ENCODE measurements at regions not wholly inside any gene's neighbourhood (a gene's known extent, or its start where the extent isn't known, plus 50 kb on each side); places are given as distances from the start of the nearest gene placed in this dataset.

- no peaks in the 10 kb centered on the region for H3K79me2 ChIP-seq (ENCODE audit: control insufficient read depth, insufficient read depth, low read length, poor library complexity)
- H3K4me3 ChIP-seq (ENCODE audit: low read depth, low read length), result no peak overlapping the region
- H4K12ac ChIP-seq (ENCODE audit: low read depth, low read length), result no peak overlapping the region
- no peak overlapping the region for H2AFZ ChIP-seq (ENCODE audit: insufficient read depth, low read length, poor library complexity)
- H3K18ac ChIP-seq (ENCODE audit: low read length), result no peak overlapping the region
- H3K79me1 ChIP-seq (ENCODE audit: low read length), result no peaks in the 10 kb centered on the region
- no peak overlapping the region for H2BK12ac ChIP-seq (ENCODE audit: low read length)
- no peak for DNase-seq
- no peak overlapping the region for H3K23ac ChIP-seq (ENCODE audit: low read length)
- no peak overlapping the region for H3K14ac ChIP-seq (ENCODE audit: low read length)
- no peak overlapping the region for H4K8ac ChIP-seq (ENCODE audit: low read depth, low read length)
- no peak overlapping the region for H2BK5ac ChIP-seq (ENCODE audit: low read depth, low read length, poor library complexity)
- no CpG with 5 or more reads among the region's 11 CpGs for WGBS (ENCODE audit: extremely low coverage, insufficient coverage, insufficient read length)
- H3K27ac ChIP-seq (ENCODE audit: low read depth, low read length), result no peak overlapping the region
- no peaks in the 10 kb centered on the region for H3K4me1 ChIP-seq (ENCODE audit: control insufficient read depth in 1 of 2, insufficient read depth in 2 of 2, low read length in 2 of 2)
- H3K9me3 ChIP-seq (ENCODE audit: insufficient read depth, low read depth, low read length), result peaks cover 4% of the 10 kb centered on the region
- no peak overlapping the region for H4K91ac ChIP-seq (ENCODE audit: low read depth, low read length)
- no peaks in the 10 kb centered on the region for H3K27me3 ChIP-seq (ENCODE audit: insufficient read depth, low read length)
- H3K4ac ChIP-seq (ENCODE audit: low read depth, low read length), result no peak overlapping the region
- no peaks in the 10 kb centered on the region for H3K36me3 ChIP-seq (ENCODE audit: control insufficient read depth in 1 of 2, insufficient read depth in 2 of 2, low read length in 2 of 2)
- H3K4me2 ChIP-seq (ENCODE audit: low read length), result no peak overlapping the region
- H2AK5ac ChIP-seq (ENCODE audit: low read length), result no peak overlapping the region
- H3K9ac ChIP-seq (ENCODE audit: low read length), result no peak overlapping the region
- H2BK120ac ChIP-seq (ENCODE audit: insufficient read depth, low read length, poor library complexity), result no peak overlapping the region
Measured at GRCh38 chr6:44697327-44697726, 309.8 kb downstream of the CDC5L start.

GRCh38 chr6:44698602-44699001 is 311.1 kb downstream of the CDC5L start:
- Histone ChIP-seq H4K8ac (ENCODE audit: low read depth, low read length) (no peak overlapping the region), H2AFZ (ENCODE audit: insufficient read depth, low read length, poor library complexity) (no peak overlapping the region), H3K4ac (ENCODE audit: low read depth, low read length) (no peak overlapping the region), H3K23ac (ENCODE audit: low read length) (no peak overlapping the region), H3K27me3 (ENCODE audit: insufficient read depth, low read length) (no peaks in the 10 kb centered on the region), H3K36me3 (ENCODE audit: control insufficient read depth in 1 of 2, insufficient read depth in 2 of 2, low read length in 2 of 2) (no peaks in the 10 kb centered on the region), H3K14ac (ENCODE audit: low read length) (no peak overlapping the region), H4K91ac (ENCODE audit: low read depth, low read length) (no peak overlapping the region), H3K27ac (ENCODE audit: low read depth, low read length) (no peak overlapping the region), H2BK12ac (ENCODE audit: low read length) (no peak overlapping the region), H3K4me2 (ENCODE audit: low read length) (no peak overlapping the region), H2BK5ac (ENCODE audit: low read depth, low read length, poor library complexity) (no peak overlapping the region), H2AK5ac (ENCODE audit: low read length) (no peak overlapping the region), H3K4me1 (ENCODE audit: control insufficient read depth in 1 of 2, insufficient read depth in 2 of 2, low read length in 2 of 2) (no peaks in the 10 kb centered on the region), H4K12ac (ENCODE audit: low read depth, low read length) (no peak overlapping the region), H3K9ac (ENCODE audit: low read length) (no peak overlapping the region), H3K9me3 (ENCODE audit: insufficient read depth, low read depth, low read length) (peaks cover 4% of the 10 kb centered on the region), H3K18ac (ENCODE audit: low read length) (no peak overlapping the region), H3K79me1 (ENCODE audit: low read length) (no peaks in the 10 kb centered on the region), H2BK120ac (ENCODE audit: insufficient read depth, low read length, poor library complexity) (no peak overlapping the region), H3K79me2 (ENCODE audit: control insufficient read depth, insufficient read depth, low read length, poor library complexity) (no peaks in the 10 kb centered on the region), H3K4me3 (ENCODE audit: low read depth, low read length) (no peak overlapping the region)
- no CpG with 5 or more reads among the region's 1 CpG for WGBS (ENCODE audit: extremely low coverage, insufficient coverage, insufficient read length)
- no peak for DNase-seq

- Histone ChIP-seq H3K18ac (ENCODE audit: low read length) (no peak overlapping the region), H3K4ac (ENCODE audit: low read depth, low read length) (no peak overlapping the region), H3K4me3 (ENCODE audit: low read depth, low read length) (no peak overlapping the region), H2AFZ (ENCODE audit: insufficient read depth, low read length, poor library complexity) (no peak overlapping the region), H3K4me2 (ENCODE audit: low read length) (no peak overlapping the region), H3K27ac (ENCODE audit: low read depth, low read length) (no peak overlapping the region), H3K4me1 (ENCODE audit: control insufficient read depth in 1 of 2, insufficient read depth in 2 of 2, low read length in 2 of 2) (no peaks in the 10 kb centered on the region), H3K79me1 (ENCODE audit: low read length) (no peaks in the 10 kb centered on the region), H2AK5ac (ENCODE audit: low read length) (no peak overlapping the region), H3K9ac (ENCODE audit: low read length) (no peak overlapping the region), H2BK120ac (ENCODE audit: insufficient read depth, low read length, poor library complexity) (no peak overlapping the region), H4K91ac (ENCODE audit: low read depth, low read length) (no peak overlapping the region), H2BK12ac (ENCODE audit: low read length) (no peak overlapping the region), H3K14ac (ENCODE audit: low read length) (no peak overlapping the region), H3K23ac (ENCODE audit: low read length) (no peak overlapping the region), H3K36me3 (ENCODE audit: control insufficient read depth in 1 of 2, insufficient read depth in 2 of 2, low read length in 2 of 2) (no peaks in the 10 kb centered on the region), H4K12ac (ENCODE audit: low read depth, low read length) (no peak overlapping the region), H4K8ac (ENCODE audit: low read depth, low read length) (no peak overlapping the region), H2BK5ac (ENCODE audit: low read depth, low read length, poor library complexity) (no peak overlapping the region), H3K9me3 (ENCODE audit: insufficient read depth, low read depth, low read length) (peaks cover 4% of the 10 kb centered on the region), H3K79me2 (ENCODE audit: control insufficient read depth, insufficient read depth, low read length, poor library complexity) (no peaks in the 10 kb centered on the region), H3K27me3 (ENCODE audit: insufficient read depth, low read length) (no peaks in the 10 kb centered on the region)
- DNase-seq, result no peak
- no CpG with 5 or more reads among the region's 1 CpG for WGBS (ENCODE audit: extremely low coverage, insufficient coverage, insufficient read length)
Measured at GRCh38 chr6:44699082-44699481, 311.6 kb downstream of the CDC5L start.

- H2AFZ ChIP-seq (ENCODE audit: insufficient read depth, low read length, poor library complexity), result no peak overlapping the region
- H3K23ac ChIP-seq (ENCODE audit: low read length), result no peak overlapping the region
- no peaks in the 10 kb centered on the region for H3K27me3 ChIP-seq (ENCODE audit: insufficient read depth, low read length)
- DNase-seq, result no peak
- no peak overlapping the region for H4K91ac ChIP-seq (ENCODE audit: low read depth, low read length)
- no peak overlapping the region for H3K4me2 ChIP-seq (ENCODE audit: low read length)
- H2AK5ac ChIP-seq (ENCODE audit: low read length), result no peak overlapping the region
- no peak overlapping the region for H2BK12ac ChIP-seq (ENCODE audit: low read length)
- H3K9me3 ChIP-seq (ENCODE audit: insufficient read depth, low read depth, low read length), result peaks cover 4% of the 10 kb centered on the region
- no peak overlapping the region for H3K18ac ChIP-seq (ENCODE audit: low read length)
- no peak overlapping the region for H2BK120ac ChIP-seq (ENCODE audit: insufficient read depth, low read length, poor library complexity)
- no peak overlapping the region for H4K12ac ChIP-seq (ENCODE audit: low read depth, low read length)
- H3K14ac ChIP-seq (ENCODE audit: low read length), result no peak overlapping the region
- H4K8ac ChIP-seq (ENCODE audit: low read depth, low read length), result no peak overlapping the region
- no peaks in the 10 kb centered on the region for H3K36me3 ChIP-seq (ENCODE audit: control insufficient read depth in 1 of 2, insufficient read depth in 2 of 2, low read length in 2 of 2)
- WGBS (ENCODE audit: extremely low coverage, insufficient coverage, insufficient read length), result no CpG with 5 or more reads among the region's 2 CpGs
- H3K79me1 ChIP-seq (ENCODE audit: low read length), result no peaks in the 10 kb centered on the region
- H3K9ac ChIP-seq (ENCODE audit: low read length), result no peak overlapping the region
- H2BK5ac ChIP-seq (ENCODE audit: low read depth, low read length, poor library complexity), result no peak overlapping the region
- H3K79me2 ChIP-seq (ENCODE audit: control insufficient read depth, insufficient read depth, low read length, poor library complexity), result no peaks in the 10 kb centered on the region
- H3K4me3 ChIP-seq (ENCODE audit: low read depth, low read length), result no peak overlapping the region
- H3K4ac ChIP-seq (ENCODE audit: low read depth, low read length), result no peak overlapping the region
- no peak overlapping the region for H3K27ac ChIP-seq (ENCODE audit: low read depth, low read length)
- no peaks in the 10 kb centered on the region for H3K4me1 ChIP-seq (ENCODE audit: control insufficient read depth in 1 of 2, insufficient read depth in 2 of 2, low read length in 2 of 2)
Measured at GRCh38 chr6:44699851-44700250, 312.3 kb downstream of the CDC5L start.

Measured in trophoblast cell (in vitro differentiated cells and primary cell).